ENCODE measurements at regions not wholly inside any gene's neighbourhood (a gene's known extent, or its start where the extent isn't known, plus 50 kb on each side); places are given as distances from the start of the nearest gene placed in this dataset.

DNA sequence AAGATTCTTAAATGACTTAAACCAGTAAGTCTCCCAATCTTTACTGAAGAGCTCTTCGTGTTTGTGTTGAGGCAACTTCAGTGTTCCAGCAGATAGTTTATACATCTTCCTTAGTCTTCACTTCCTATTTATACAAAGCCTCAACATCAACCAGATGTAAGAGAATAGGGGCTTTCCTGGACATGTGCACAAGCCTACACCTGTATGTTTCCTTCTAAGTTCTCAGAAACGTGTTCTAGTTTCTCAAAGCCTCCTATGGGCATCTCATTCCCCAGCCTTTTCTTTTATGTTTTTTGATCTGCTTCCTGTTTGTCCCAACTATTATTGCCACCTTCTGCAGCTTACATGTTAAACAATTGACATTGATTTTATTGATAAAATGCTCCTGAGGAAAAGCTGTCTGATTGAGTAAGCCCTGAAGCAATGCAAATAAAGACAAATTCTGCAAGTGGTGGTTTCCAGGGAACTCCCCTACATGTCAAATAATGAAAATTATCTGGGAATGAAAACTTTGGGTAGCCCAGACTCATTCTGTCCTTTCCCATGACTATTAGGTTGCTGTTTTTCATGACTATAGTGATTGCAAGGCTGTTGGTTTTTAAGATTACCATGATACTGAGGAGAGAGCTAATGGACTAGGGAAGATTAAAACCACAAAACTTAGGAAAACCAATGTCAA lies 663.3 kb upstream of the ACVR2A start:
- no peak for TF ChIP-seq POLR2A (IDR thresholded peaks at IDR 0.05)
- no peak for TF ChIP-seq CTCF (IDR thresholded peaks at IDR 0.05)
- no peak for TF ChIP-seq EP300 (IDR thresholded peaks at IDR 0.05)
